ENCODE measurements at regions not wholly inside any gene's neighbourhood (a gene's known extent, or its start where the extent isn't known, plus 50 kb on each side); places are given as distances from the start of the nearest gene placed in this dataset.

DNA sequence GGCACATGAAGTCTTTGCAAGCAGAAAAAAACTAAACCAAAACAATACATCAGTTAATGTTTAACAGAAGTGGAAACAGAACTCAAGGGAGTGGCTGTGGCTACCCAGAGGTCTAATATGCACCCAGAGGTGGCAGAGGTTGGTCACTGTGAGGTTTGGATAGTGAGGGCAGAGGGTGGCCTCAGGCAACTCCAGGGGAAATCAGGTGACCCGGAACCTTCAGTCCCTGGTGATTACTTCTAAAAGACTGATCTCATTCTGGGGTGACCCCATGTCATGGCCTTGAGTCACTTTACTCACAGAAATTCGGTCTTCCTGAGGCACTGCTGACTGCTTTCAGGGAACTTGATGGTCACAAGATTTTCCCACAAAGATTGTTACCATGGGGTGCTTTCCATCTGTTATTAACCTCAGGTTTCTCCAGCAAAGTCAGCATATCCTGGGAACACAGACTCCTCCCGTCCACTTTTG, 99.4 kb downstream of the TMEM17 start:
- H3K9ac ChIP-seq (ENCODE audit: low read depth, low read length, poor library complexity, severe bottlenecking): no peak overlapping the region

GRCh38 chr2:62404913-62405312, 101.1 kb downstream of the TMEM17 start:
- Histone ChIP-seq H2AFZ (ENCODE audit: low read length) (no peak overlapping the region), H3K9me3 (ENCODE audit: insufficient read depth, low read depth, low read length) (no peaks in the 10 kb centered on the region), H3K27me3 (ENCODE audit: insufficient read depth, low read length, poor library complexity, severe bottlenecking) (no peaks in the 10 kb centered on the region), H3K79me2 (ENCODE audit: insufficient read depth, low read length) (peaks cover 22% of the 10 kb centered on the region; the same call in 1 of the 2 replicates), H3F3A (ENCODE audit: low read depth) (no peaks in the 10 kb centered on the region), H3K36me3 (ENCODE audit: insufficient read depth, low read length) (no peaks in the 10 kb centered on the region), H3K4me2 (ENCODE audit: low read depth, low read length, poor library complexity, severe bottlenecking) (no peak overlapping the region), H3K4me1 (ENCODE audit: insufficient read depth, low read length, poor library complexity, severe bottlenecking) (peaks cover 12% of the 10 kb centered on the region), H4K20me1 (ENCODE audit: insufficient read depth, low read length, poor library complexity, severe bottlenecking) (no peaks in the 10 kb centered on the region), H3K9me2 (replicated peaks; ENCODE audit: low read depth, low read length) (no peaks in the 10 kb centered on the region), H3K9ac (ENCODE audit: low read depth, low read length, poor library complexity, severe bottlenecking) (no peak overlapping the region), H3K4me3 (ENCODE audit: low read length, poor library complexity, severe bottlenecking) (no peak overlapping the region)
- TF ChIP-seq EZH2phosphoT487 (IDR thresholded peaks at IDR 0.05; ENCODE audit: borderline replicate concordance): no peak
- TF ChIP-seq, protein P1, sequence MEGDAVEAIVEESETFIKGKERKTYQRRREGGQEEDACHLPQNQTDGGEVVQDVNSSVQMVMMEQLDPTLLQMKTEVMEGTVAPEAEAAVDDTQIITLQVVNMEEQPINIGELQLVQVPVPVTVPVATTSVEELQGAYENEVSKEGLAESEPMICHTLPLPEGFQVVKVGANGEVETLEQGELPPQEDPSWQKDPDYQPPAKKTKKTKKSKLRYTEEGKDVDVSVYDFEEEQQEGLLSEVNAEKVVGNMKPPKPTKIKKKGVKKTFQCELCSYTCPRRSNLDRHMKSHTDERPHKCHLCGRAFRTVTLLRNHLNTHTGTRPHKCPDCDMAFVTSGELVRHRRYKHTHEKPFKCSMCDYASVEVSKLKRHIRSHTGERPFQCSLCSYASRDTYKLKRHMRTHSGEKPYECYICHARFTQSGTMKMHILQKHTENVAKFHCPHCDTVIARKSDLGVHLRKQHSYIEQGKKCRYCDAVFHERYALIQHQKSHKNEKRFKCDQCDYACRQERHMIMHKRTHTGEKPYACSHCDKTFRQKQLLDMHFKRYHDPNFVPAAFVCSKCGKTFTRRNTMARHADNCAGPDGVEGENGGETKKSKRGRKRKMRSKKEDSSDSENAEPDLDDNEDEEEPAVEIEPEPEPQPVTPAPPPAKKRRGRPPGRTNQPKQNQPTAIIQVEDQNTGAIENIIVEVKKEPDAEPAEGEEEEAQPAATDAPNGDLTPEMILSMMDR (conservative IDR thresholded peaks at IDR 0.05; ENCODE audit: low read length): no peak

More for the DNA sequence above, 99.4 kb downstream of the TMEM17 start:
- peaks cover 15% of the 10 kb centered on the region for H3K4me1 ChIP-seq (ENCODE audit: insufficient read depth, low read length, poor library complexity, severe bottlenecking)
- no peaks in the 10 kb centered on the region for H3F3A ChIP-seq (ENCODE audit: low read depth)
- no peaks in the 10 kb centered on the region for H3K36me3 ChIP-seq (ENCODE audit: insufficient read depth, low read length)
- no peaks in the 10 kb centered on the region for H3K27me3 ChIP-seq (ENCODE audit: insufficient read depth, low read length, poor library complexity, severe bottlenecking)
- no peak overlapping the region for H2AFZ ChIP-seq (ENCODE audit: low read length)
- no peaks in the 10 kb centered on the region for H4K20me1 ChIP-seq (ENCODE audit: insufficient read depth, low read length, poor library complexity, severe bottlenecking)
- no peak overlapping the region for H3K4me2 ChIP-seq (ENCODE audit: low read depth, low read length, poor library complexity, severe bottlenecking)
- no peaks in the 10 kb centered on the region for H3K9me3 ChIP-seq (ENCODE audit: insufficient read depth, low read depth, low read length)
- no peak overlapping the region for H3K4me3 ChIP-seq (ENCODE audit: low read length, poor library complexity, severe bottlenecking)
- H3K9me2 ChIP-seq (replicated peaks; ENCODE audit: low read depth, low read length): no peaks in the 10 kb centered on the region
- H3K79me2 ChIP-seq (ENCODE audit: insufficient read depth, low read length): peaks cover 37% of the 10 kb centered on the region; the same call in 1 of the 2 replicates
- TF ChIP-seq, protein P1 (conservative IDR thresholded peaks at IDR 0.05; ENCODE audit: low read length): no peak
- no peak for TF ChIP-seq EZH2phosphoT487 (IDR thresholded peaks at IDR 0.05; ENCODE audit: borderline replicate concordance)

- H3K9me2 ChIP-seq (replicated peaks; ENCODE audit: low read depth, low read length): no peaks in the 10 kb centered on the region
- H3K36me3 ChIP-seq (ENCODE audit: insufficient read depth, low read length): no peaks in the 10 kb centered on the region
- H3K4me2 ChIP-seq (ENCODE audit: low read depth, low read length, poor library complexity, severe bottlenecking): no peak overlapping the region
- H3K4me1 ChIP-seq (ENCODE audit: insufficient read depth, low read length, poor library complexity, severe bottlenecking): peaks cover 10% of the 10 kb centered on the region
- no peaks in the 10 kb centered on the region for H3F3A ChIP-seq (ENCODE audit: low read depth)
- H3K9ac ChIP-seq (ENCODE audit: low read depth, low read length, poor library complexity, severe bottlenecking): no peak overlapping the region
- H3K27me3 ChIP-seq (ENCODE audit: insufficient read depth, low read length, poor library complexity, severe bottlenecking): no peaks in the 10 kb centered on the region
- H3K4me3 ChIP-seq (ENCODE audit: low read length, poor library complexity, severe bottlenecking): no peak overlapping the region
- H3K9me3 ChIP-seq (ENCODE audit: insufficient read depth, low read depth, low read length): no peaks in the 10 kb centered on the region
- H3K79me2 ChIP-seq (ENCODE audit: insufficient read depth, low read length): no peaks in the 10 kb centered on the region
- no peaks in the 10 kb centered on the region for H4K20me1 ChIP-seq (ENCODE audit: insufficient read depth, low read length, poor library complexity, severe bottlenecking)
- TF ChIP-seq, protein P1 (conservative IDR thresholded peaks at IDR 0.05; ENCODE audit: low read length): no peak
- no peak for TF ChIP-seq EZH2phosphoT487 (IDR thresholded peaks at IDR 0.05; ENCODE audit: borderline replicate concordance)
- no peak overlapping the region for H2AFZ ChIP-seq (ENCODE audit: low read length)
Observed at GRCh38 chr2:62402156-62402555, 103.8 kb downstream of the TMEM17 start.

Data from Loucy (cell line).